Body of pancreas (tissue), 4 donors: ENCODE measurements at regions not wholly inside any gene's neighbourhood (a gene's known extent, or its start where the extent isn't known, plus 50 kb on each side); places are given as distances from the start of the nearest gene placed in this dataset.
"Not testable (repeated sequence)": the region's sequence is repeated elsewhere in the genome, so short reads cannot be mapped to it uniquely, and the experiment has no call there.

Source experiments
- ATAC-seq: fragments of 150-250 bp; one replicate; pipeline ENCODE4 v1.9.1; 2016
- DNase-seq, 4 donors: peaks; one replicate each; pipeline ENCODE4 v3.0.0-alpha.2; 2019
- H3K27ac ChIP-seq, 4 donors: fragments of 200-600 bp; sonication (generic); 1 replicate in 3 of 4; 2 replicates in 1 of 4; pipeline versions ENCODE4 v1.5.1 to v1.6.1; 2016 to 2019; ENCODE audit warnings: mild to moderate bottlenecking in 1 of 4, mixed read lengths in 1 of 4, moderate library complexity in 1 of 4
- H3K27me3 ChIP-seq, 2 donors: fragments of 200-600 bp; sonication (generic); one replicate each; pipeline ENCODE4 v1.6.0; 2016; ENCODE audit warnings: mild to moderate bottlenecking in 1 of 2
- H3K36me3 ChIP-seq, 2 donors: fragments of 200-600 bp; sonication (generic); replicated peaks in 1 of 2; 2 replicates each; pipeline ENCODE4 v1.5.1; 2016; ENCODE audit warnings: low read depth in 2 of 2; ENCODE audit not compliant: insufficient read depth in 1 of 2
- H3K4me1 ChIP-seq: fragments of 200-600 bp; sonication (generic); one replicate; pipeline ENCODE4 v1.6.0; 2016
- H3K4me3 ChIP-seq, 2 donors: fragments of 200-600 bp; sonication (generic); 1 replicate in 1 of 2; 2 replicates in 1 of 2; pipeline ENCODE4 v1.5.1; 2016 to 2019
- H3K9me3 ChIP-seq, 3 donors: fragments of 200-600 bp; sonication (generic); 1 replicate in 2 of 3; 2 replicates in 1 of 3; pipeline ENCODE4 v1.5.1; 2016
- CTCF ChIP-seq, 7 experiments: fragments of 450-650 bp in 4 of 7; fragments of 200-600 bp in 3 of 7; sonication (generic) in 3 of 7; IDR thresholded peaks; one replicate each; pipeline ENCODE4 v1.5.1; 2016 to 2019; ENCODE audit warnings: antibody characterized with exemption in 7 of 7
- POLR2A ChIP-seq, 3 donors: fragments of 450-650 bp; IDR thresholded peaks; one replicate each; pipeline ENCODE4 v1.6.1; 2016; ENCODE audit warnings: antibody characterized with exemption in 3 of 3, mild to moderate bottlenecking in 2 of 3
- WGBS, 2 donors: methylation state at CpG; one replicate each; pipeline ENCODE4 v1.1.5; 2017; 5-methylcytosine and 5-hydroxymethylcytosine counted together
- intact Hi-C: fragments of 100-400 bp; cut with DNase I; formaldehyde crosslinking; loops from one replicate; pipeline ENCODE4 v1.15.1; 2023

DNA sequence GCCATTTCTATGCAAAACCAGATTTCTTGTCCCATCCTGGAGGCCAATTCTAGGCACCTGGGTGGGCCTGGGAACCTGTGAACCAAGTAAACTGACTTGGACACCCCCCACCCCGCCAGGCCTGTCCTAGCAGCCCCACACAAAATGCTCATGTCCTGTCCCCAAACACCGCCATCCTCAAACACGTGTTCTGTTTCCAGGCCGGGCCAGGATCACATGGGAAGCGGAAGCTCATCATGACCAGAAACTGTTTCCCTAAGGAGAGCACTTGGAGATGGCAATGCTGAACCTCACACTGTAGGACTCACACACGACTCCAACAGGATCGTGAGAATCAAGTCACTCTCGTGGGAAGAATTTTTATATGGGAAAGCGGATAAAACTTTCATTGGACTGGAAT lies 78.7 kb upstream of the DRD5 start:
- ATAC-seq, DNase-seq, H3K4me3 ChIP-seq, H3K4me1 ChIP-seq, H3K27ac ChIP-seq, H3K36me3 ChIP-seq, H3K27me3 ChIP-seq, intact Hi-C loops, H3K9me3 ChIP-seq: not testable (repeated sequence)
- 85 to 90% methylated on average over 5 to 9 of the region's 9 CpGs for WGBS, 2 donors

DNA sequence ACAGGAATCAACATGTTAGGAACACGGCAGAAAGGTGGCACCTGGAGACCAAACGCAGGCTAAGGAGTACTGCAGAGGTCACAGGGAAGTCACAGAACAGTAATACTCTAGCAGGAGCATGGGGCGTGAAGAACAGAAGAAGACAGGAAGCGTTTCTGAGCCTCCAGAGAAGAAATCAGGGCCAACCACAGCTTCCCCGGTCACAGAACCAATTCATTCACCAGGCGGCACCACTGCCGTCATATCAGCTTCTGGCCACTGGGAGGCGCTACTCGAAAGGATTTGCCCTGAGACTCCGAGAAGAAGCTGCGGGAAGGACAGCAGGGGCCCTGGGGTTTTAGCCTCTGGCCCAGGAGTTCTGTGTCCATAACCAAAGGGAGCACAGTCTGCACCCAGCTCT lies 78.0 kb upstream of the DRD5 start:
- no peak overlapping the region for H3K4me3 ChIP-seq
- DNase-seq (peak; percentile 29 to 56 (median 50)), ATAC-seq (no peak)
- H3K27ac ChIP-seq, result no peak overlapping the region
- no peaks in the 10 kb centered on the region for H3K36me3 ChIP-seq
- 7 to 18% methylated on average over 9 to 11 of the region's 11 CpGs for WGBS, 2 donors
- TF ChIP-seq CTCF (IDR thresholded peaks at IDR 0.05) (peak; percentile 11 to 61 (median 48)), POLR2A (IDR thresholded peaks at IDR 0.05) (no peak)
- no peaks in the 10 kb centered on the region for H3K27me3 ChIP-seq
- no peaks in the 10 kb centered on the region for H3K9me3 ChIP-seq
- intact Hi-C loops, result no loop called here
- no peaks in the 10 kb centered on the region for H3K4me1 ChIP-seq

- H3K27ac ChIP-seq, H3K36me3 ChIP-seq, ATAC-seq, H3K27me3 ChIP-seq, H3K9me3 ChIP-seq, intact Hi-C loops, DNase-seq, H3K4me3 ChIP-seq, H3K4me1 ChIP-seq: not testable (repeated sequence)
- WGBS, 2 donors, result 77 to 83% methylated on average over 6 of the region's 6 CpGs
These were observed 77.3 kb upstream of the DRD5 start for GRCh38 chr4:9704126-9704525.

GRCh38 chr4:9704551-9705332 lies 76.7 kb upstream of the DRD5 start:
- Histone ChIP-seq H3K27me3 (no peaks in the 10 kb centered on the region), H3K4me3 (no peak overlapping the region), H3K27ac (no peak overlapping the region), H3K9me3 (no peaks in the 10 kb centered on the region), H3K4me1 (no peaks in the 10 kb centered on the region), H3K36me3 (no peaks in the 10 kb centered on the region)
- DNase-seq, result no peak
- no peak for ATAC-seq
- intact Hi-C loops, result no loop called here
- no peak for TF ChIP-seq POLR2A (IDR thresholded peaks at IDR 0.05)
- TF ChIP-seq CTCF (IDR thresholded peaks at IDR 0.05), result no peak
- 46 to 64% methylated on average over 5 to 13 of the region's 13 CpGs for WGBS, 2 donors

DNA sequence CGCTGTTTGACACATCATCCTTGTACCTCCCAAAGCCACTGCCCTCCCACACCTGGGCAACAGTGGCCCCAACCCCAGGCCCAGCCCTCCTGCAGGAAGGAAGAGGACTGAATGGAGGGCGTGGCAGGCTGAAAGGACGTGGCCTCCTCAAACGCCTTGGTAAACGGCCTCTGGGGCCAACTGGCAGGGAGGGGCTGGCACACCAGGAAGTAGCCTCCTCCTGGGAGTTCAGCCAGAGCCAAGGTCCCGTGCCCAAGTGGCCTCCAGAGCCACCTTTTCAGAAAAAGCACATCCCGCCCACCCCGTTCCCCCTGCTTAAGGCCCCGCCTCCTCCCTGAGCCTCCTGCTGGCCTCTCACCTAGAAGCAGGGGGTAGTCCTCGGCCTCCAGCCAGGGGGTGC lies 74.2 kb upstream of the DRD5 start:
- H3K27ac ChIP-seq, H3K4me3 ChIP-seq, H3K36me3 ChIP-seq, H3K4me1 ChIP-seq, H3K27me3 ChIP-seq, intact Hi-C loops, H3K9me3 ChIP-seq, ATAC-seq: not testable (repeated sequence)
- DNase-seq, result peak; percentile 19 to 48 (median 42)
- 26 to 50% methylated on average over 2 to 10 of the region's 10 CpGs for WGBS, 2 donors

DNA sequence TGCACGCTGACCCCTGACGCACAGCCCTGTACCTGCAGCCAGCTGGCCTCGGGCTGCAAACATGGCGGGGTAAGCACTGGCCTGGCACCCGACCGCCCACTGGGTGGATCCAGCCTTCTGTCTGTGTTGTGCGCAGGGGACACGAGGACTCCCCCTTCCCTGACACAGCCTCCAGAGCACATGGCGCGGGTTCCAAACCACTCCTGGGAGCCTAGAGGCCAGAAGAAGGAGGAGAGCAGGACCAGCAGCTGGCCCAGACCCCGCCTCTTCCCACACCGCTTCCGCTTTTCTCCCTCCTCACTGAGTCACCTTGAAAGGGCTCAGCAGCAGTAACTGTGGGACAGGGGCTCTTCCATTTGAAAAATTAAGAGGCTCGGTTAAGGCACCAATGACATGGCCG lies 73.5 kb upstream of the DRD5 start:
- intact Hi-C loops, result not testable (repeated sequence)

DNA sequence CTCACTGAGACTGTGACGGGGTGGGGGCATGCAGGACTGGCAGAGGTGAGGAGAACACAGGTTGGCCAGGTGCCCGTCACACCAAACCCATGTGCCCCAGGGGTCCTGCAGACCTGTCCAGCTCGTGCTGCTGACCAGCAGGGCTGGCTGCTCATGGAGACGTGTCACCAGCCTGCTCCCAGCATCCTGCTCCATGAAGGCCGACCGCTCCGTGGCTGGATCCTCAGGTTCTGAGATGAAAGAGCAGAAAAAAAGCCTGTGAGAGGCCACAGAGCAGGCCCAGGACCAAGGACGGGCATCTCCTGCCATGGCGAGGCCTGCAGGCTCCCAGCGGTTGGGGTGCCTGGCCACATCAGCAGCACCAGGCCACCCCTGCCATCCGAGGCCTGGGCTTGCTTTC lies 71.7 kb upstream of the DRD5 start:
- no peak for ATAC-seq
- TF ChIP-seq CTCF (IDR thresholded peaks at IDR 0.05) (no peak), POLR2A (IDR thresholded peaks at IDR 0.05) (no peak)
- Histone ChIP-seq H3K36me3 (no peaks in the 10 kb centered on the region), H3K4me1 (no peaks in the 10 kb centered on the region), H3K9me3 (no peaks in the 10 kb centered on the region), H3K27ac (no peak overlapping the region), H3K27me3 (no peaks in the 10 kb centered on the region), H3K4me3 (no peak overlapping the region)
- no peak for DNase-seq
- 87 to 89% methylated on average over 10 to 11 of the region's 11 CpGs for WGBS, 2 donors
- intact Hi-C loops, result no loop called here

More for the DNA sequence above, 73.5 kb upstream of the DRD5 start:
- H3K4me3 ChIP-seq, H3K4me1 ChIP-seq, H3K27ac ChIP-seq, H3K36me3 ChIP-seq, DNase-seq, ATAC-seq, H3K9me3 ChIP-seq, H3K27me3 ChIP-seq: not testable (repeated sequence)
- 71 to 84% methylated on average over 5 to 15 of the region's 15 CpGs for WGBS, 2 donors

DNA sequence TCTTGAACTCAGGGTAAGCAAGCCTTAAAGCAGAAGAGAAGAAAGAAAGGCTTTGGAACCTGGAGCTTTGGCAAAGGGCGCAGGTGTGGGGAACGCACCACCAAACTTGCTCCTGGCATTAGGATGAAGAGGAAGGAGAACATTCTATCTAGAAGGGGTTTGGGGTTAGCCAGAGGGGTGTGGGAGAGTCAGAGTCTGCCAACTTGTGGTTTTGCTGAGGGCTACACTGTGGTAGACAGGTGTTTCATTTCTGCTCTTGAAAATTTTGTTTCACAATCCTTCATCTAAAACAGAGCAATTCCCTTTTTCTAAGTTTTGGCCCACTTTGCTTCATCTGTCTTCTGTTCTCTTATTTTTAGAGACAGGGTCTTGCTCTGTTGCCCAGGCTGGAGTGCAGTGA lies 66.2 kb upstream of the DRD5 start:
- DNase-seq, intact Hi-C loops, H3K4me1 ChIP-seq, H3K9me3 ChIP-seq, ATAC-seq, H3K36me3 ChIP-seq, H3K4me3 ChIP-seq, H3K27ac ChIP-seq, H3K27me3 ChIP-seq: not testable (repeated sequence)
- 77 to 82% methylated on average over 2 of the region's 2 CpGs for WGBS, 2 donors
